Fibroblast of gingiva (primary cell): ENCODE measurements at regions not wholly inside any gene's neighbourhood (a gene's known extent, or its start where the extent isn't known, plus 50 kb on each side); places are given as distances from the start of the nearest gene placed in this dataset.
"Not testable (repeated sequence)": the region's sequence is repeated elsewhere in the genome, so short reads cannot be mapped to it uniquely, and the experiment has no call there.

Source experiments
- DNase-seq: peaks from one replicate; pipeline ENCODE4 v3.0.0-alpha.2; 2011; ENCODE audit warnings: low read depth

DNA sequence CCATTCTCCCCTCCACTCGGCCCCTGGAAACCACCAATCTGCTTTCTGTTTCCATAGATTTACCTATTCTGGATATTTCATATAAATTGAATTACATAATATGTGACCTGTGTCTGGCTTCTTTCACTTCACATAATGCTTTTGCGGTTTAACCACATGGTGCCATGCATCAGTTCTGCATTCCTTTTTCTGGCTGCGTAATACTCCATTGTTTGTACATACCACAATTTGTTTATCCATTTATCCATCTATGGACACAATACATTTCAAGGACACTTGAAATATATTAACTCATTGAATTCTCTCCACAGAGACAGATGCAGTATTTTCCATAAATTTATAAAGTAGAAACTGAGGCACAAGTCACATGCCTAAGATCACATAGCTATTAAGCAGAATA lies 110.3 kb upstream of the ETV6 start:
- no peak for DNase-seq

DNA sequence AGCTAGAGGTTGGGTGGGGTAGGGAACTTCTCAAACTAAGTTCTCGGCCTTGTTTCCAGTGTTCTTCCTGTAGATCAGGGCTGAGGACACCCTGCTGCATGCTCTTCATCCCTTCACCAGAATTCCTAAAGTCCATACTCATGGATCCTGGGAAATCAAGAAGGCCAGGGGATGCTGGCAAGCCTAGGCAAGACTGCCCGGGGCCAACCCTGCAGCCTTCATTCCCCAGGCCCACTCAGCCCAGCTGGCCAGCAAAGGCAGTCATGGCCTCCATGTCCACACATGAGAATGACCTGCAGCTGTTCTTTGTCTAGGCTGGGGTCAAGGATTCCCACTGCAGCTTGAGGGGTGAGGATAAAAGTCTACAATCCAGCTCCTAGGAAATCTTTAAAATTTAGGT lies 109.3 kb upstream of the ETV6 start:
- DNase-seq = no peak

DNA sequence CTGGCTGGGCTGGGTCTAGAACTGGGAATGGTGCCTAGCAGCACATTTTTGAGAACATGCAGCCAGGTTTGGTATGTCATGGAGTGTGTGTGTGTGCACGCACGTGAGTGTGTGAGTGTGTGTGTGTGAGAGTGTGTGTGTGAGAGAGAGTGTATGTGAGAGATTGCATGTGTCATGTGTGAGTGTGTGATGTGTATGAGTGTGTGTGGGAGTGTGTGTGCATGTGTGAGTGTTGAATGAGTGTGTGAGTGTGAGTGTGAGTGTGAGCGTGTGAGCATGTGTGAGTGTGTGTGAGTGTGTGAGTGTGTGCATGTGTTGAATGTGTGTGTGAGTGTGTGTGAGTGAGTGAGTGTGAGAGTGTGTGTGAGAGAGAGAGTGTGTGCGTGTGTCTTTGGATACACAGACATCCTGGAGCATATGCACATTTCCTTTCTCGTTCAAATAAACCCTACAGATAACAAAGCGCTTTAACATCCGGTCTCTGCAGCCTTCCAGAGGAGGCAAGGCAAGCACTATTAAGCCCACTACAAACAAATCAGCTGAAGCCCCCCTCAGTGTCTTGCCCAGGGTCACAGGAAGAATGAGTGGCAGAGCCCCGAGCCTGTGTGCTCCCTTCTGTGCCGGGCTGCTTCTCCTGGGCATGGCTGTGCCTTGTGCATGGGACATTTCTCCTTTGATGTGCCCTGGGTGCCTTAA lies 108.7 kb upstream of the ETV6 start:
- DNase-seq = no peak

DNA sequence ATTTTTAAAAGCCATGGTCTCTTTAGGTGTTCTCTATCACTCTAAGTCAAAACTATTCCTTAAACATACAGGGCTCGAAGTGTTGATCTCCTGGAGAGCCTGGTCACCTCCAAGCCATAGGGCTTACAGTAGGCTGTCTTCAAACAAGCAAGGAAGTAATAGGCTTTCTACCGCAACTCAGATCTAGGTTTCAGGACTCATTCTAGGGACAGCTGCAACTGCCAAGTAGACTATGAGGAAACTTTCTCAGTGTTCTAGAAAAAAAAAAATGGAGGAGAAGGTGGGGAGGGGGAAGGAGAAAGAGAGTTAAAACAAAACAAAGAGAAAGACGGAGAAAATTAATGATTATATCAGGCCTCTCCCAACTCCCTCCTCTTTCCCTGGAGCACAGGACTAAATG lies 106.9 kb upstream of the ETV6 start:
- no peak for DNase-seq

DNA sequence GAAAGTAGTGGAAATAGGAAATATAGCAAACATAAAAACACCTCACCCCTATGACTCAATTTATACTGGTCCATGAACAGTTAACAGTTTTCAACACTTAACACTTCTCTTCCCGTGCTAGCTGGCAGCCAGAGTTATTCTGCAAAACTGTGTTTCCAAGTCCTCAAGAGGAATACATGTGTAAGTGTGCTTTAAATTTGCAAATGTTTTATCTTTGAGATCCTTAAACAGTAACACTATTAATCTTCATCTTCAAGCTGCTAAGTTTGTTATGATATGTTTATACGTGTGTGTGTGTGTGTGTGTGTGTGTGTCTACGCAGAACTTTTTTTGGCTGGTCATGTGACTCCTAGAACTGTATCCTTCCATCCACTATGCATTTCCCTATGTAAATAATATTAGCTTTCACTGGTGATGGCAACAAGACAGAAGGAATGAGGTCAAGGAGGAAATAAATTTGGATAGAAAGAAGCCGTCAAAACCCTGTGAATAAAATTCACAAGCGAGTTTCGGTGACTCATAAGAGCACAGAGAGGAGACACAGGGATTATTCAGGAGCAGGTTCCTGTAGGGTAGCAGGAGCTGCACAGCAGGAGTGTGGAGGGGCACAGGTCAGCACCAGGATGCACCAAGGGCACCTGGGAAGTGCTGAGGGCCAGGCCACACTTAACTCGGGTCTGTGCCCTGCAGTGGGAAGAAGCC lies 105.9 kb upstream of the ETV6 start:
- no peak for DNase-seq

DNA sequence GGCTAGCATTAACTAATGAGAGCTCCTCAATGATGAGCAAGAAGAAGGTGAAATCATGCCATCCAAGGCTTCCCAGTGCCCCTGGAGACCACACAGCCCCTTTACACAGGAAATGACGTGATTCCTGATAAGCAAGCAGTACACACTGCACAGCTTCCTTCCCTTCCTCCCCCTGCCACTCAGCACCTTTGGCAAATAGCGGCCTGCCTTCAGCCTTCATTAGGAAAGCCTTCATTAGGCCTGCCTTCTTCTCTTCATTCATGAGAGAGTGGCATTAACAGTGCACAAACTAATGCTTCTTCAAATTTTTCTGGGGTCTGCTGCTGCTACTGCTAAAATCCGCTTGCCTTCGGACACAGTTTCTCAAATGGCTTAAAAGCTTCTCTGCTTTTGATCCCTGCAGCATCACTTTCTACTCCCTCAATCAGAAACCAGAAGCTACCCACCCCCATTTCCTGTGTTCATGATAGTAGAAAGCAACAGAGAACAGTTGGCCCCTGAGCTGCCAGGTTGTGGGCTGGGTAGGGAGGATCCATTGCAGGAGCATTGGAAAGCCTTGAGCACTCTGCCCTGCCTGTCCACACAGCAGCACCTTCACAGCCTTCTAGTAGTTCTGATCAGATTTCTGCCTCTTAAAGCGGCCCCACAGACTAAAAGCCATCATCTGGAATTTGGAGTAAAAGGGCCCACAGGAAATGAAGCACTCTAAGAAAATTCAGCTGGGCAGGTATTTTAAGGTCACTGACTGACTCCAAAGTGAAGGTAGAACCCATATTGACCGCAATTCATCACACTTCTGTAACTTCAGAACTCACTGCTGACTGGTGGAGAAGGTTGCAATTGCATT lies 103.8 kb upstream of the ETV6 start:
- DNase-seq = no peak

DNA sequence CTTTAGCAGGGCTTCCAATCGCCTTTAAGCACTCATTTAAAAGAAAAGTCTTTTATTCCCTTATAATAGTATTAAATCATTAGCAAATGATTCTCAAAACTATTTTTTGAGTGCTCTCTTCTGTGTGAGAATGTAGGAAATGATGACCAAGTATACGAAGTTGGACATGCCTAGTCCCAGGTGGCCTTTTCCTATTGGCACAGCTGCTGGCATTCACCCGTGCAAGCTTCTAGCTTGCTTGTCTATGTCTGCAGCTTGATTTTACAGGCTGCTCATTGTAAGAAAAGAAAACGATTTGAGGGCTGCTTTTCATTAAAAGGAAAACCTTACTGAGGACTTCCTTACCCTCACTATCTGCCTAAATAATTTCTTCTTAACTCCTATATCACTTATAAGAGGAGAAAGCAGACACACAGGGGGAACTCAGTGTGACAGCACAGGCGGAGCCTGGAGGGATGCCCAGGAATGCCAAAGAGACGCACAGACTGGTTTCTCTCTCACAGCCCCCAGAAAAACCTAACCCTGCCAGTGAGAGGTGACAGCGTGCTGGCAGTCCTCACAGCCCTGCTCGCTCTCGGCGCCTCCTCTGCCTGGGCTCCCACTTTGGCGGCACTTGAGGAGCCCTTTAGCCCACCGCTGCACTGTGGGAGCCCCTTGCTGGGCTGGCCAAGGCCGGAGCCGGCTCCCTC lies 102.7 kb upstream of the ETV6 start:
- not testable (repeated sequence) for DNase-seq

DNA sequence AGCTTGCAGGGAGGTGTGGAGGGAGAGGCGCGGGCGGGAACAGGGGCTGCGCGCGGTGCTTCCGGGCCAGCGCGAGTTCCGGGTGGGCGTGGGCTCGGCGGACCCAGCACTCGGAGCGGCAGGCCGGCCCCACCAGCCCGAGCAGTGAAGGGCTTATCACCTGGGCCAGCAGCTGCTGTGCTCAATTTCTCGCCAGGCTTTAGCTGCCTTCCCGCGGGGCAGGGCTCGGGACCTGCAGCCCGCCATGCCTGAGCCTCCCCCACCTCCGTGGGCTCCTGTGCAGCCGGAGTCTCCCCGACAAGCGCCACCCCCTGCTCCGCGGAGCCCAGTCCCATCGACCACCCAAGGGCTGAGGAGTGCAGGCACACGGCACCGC lies 102.2 kb upstream of the ETV6 start:
- not testable (repeated sequence) for DNase-seq

DNA sequence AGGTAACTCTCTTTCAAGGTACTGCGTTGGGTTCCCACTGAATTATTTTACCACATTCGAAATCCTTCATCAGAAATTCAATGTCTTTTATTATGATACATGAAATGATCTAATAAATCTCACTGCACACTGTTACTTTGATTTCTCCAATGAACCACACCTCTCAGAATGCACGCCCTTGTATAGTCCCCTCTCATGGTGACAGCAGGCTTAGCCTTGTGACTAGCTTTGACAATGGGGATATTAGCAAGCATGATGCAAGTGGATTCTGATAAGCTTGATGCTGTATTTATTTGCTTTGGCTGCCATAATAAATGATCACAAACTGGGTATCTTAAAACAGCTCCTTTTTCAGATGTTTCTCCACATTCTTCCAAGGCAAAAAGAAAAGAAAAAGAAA lies 100.4 kb upstream of the ETV6 start:
- DNase-seq = no peak

DNA sequence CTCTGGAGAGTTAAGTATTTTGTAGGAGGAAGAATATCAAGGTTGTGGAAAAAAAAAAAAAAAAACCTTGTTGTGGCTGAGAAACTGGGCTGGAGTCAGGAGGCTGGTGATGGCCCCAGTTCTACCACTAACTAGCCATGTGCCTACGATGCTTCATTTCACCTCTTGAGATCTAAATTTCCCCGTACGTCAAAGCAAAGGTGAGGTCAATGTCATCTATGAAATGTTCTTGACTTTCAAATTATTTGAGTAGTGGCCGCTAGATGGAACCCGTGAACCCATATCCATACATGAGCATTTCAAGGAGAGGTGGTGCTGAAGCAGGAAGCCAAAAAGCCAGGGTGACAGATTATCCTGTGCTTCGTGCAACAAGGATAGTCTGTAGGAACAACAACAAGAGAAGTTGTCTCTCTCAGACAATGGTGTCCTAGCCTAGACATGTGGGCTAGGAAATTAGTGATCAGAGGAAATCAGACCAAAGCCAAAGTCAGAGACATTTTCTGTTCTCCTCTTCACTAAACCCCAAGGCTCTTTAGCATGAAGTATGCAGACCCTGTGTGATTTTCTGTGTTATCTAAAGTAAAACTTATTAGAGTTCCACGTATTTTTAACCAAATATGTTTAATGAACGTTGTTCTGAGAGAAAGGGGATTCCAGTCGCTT lies 95.5 kb upstream of the ETV6 start:
- peak; percentile 38 for DNase-seq

DNA sequence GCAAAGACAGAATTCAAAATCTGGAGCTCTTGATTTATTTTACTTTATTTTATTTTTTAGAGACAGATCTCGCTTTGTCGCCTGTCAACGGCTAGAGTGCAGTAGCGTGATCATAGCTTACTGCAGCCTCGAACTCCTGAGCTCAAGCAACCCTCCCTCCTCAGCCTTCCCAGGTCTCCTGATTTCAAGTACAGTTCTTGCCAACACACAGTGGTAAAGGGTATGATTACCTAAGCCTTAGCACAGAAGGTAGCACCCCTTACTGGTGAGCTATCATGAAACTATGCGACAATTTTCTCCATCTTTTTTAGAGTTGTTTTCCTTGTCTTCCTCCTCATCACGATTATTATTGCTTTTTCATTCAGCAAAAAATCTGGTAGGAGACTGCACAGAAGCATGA lies 94.3 kb upstream of the ETV6 start:
- no peak for DNase-seq

DNA sequence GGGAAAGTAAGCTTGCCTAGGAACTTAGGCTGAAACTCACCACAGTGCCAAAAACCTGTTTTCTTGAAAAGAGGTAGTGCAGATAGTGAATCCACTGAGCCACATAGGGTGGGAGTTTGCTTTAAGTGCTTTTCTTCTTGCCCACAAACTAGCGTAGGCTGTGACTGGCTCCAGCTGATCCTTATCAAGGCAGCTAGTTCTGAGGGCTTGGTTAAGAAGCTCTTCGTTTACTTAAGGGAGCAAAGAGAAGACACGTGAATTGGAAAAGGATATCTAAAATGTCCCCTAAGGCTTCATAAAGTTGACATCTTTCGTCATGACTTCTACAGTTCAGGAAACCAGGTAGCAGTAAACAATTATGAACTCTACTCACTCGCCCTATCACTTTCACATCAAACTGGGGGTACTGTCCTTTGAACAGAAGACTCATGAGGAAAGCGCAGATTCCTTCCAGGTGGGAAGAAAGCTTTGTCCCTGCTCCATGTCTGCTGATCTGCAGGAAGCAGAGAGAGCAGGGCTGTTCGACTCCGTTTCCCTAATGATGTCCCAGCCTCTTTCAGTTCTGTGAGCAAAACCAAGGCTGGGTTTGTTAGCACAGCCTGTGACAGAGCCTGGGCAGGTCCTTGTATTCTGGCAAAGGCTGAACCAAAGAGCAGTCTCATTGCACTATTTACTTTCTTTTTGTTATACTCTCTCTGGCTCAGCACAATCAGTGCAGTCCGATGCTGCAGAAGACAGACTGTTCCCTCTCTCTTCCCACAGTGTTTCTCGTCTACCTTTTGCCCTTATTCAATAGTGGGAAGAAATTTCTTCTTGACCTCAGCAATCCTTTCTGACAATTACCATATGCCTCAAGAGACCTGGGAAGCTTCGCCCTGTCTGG lies 93.5 kb upstream of the ETV6 start:
- no peak for DNase-seq

DNA sequence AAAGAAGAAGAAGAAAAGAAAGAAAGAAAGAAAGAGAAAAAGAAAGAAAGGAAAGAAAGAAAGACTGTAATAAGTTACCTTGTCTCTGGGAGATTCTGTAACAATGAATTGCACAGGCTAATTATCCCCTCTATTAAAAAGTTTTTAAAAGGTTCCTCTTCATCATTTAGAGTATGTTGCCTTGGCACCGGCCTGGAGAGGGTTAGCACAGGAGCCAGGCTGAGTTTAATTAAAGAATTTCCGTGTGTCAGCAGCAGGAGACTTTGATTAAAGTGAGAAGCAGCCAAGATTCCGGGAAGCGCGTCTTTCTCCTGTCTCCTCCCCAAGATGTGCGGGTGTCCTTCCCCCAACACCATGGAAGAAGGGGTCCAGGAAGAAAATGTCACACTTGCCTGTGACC lies 92.8 kb upstream of the ETV6 start:
- no peak for DNase-seq

DNA sequence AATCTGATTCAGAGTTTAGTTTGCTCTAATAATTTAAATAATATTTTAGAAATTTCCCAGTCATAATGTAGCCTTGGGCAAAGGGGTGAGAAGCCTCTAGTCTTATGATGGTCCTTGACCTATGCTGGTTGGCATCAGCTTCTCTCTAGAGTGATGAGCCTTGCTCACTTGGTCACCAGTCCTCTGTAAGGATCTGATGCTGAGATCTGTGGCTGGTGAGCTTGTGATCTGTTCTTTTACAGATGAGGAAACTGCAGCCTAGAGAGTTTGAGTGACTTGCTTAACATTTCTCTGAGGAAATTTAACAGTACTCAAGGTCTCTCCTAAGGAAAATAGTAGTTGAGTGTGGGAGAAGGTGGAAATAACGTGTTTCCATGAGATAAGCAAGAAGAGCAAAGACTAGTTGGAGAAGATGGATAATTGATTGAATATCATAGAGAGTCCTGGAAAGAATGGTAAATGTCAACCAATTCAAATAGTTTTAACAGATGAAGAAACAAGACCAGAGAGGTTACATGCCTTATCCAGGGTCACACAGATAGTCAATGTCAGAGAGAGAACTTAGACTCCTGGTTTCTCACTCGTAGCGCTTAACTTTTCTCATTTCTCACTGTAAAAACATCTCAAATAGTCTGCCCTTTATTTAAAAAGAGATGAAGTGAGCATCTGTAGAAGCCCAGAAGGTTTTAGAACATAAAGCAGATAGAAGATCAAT lies 89.7 kb upstream of the ETV6 start:
- DNase-seq = no peak

DNA sequence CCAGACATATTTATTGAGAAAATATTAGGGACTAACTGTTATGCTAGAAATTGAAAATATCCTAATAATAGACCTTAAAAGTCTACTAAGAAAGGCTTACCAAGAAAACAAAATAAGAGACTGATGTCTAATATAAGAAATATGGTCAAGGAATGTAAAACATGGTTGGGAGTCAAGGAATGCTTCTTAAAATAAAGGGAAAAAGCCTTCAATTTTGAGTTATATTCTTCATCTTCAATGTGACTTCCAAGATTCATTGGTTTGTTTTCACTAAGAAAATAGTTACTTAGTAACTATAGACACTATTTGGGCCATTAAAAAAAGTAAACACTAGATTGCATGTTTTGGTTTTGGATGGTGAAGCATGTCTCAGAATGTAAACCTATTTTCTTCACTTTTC lies 88.1 kb upstream of the ETV6 start:
- no peak for DNase-seq

DNA sequence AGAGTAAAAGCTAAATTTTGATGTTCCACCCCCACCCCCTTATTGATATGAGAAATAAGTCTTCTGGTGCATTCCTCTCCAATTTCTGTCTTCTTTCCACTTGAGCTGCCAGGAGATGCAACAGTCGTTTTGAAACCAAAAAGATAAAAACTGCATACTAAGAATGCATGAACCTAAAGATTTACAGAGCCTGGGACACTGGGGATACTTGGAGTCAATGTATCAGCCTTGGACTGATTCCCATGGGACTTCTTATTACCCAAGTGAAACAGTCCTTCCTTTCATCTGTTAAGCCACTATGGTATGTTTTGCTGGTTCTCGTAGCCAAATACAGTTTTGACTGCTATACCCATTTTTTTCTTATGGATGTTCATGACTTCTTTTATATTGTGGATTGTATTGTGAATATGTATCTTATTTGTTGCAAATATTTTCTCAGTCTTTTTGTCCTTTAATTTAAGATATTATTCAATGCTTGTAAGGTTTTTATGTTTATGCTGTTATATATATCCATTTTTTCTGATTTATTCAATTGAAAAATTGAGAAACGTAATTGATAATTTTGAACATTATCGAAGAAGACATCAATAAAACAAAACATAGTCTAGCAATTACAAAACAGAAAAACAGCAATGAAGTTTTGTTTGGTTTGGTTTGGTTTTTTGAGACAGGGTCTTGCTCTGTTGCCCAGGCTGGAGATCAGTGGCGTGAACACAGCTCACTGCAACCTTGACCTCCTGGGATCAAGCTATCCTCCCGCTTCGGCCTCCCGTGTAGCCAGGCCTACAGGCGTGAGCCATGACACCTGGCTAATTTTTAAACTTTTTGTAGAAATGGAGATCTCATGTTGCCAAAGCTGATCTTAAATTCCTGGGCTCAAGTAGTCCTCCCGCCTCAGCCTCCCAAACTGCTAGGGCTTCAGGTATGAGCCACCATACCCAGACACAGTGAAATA lies 85.4 kb upstream of the ETV6 start:
- DNase-seq = no peak

DNA sequence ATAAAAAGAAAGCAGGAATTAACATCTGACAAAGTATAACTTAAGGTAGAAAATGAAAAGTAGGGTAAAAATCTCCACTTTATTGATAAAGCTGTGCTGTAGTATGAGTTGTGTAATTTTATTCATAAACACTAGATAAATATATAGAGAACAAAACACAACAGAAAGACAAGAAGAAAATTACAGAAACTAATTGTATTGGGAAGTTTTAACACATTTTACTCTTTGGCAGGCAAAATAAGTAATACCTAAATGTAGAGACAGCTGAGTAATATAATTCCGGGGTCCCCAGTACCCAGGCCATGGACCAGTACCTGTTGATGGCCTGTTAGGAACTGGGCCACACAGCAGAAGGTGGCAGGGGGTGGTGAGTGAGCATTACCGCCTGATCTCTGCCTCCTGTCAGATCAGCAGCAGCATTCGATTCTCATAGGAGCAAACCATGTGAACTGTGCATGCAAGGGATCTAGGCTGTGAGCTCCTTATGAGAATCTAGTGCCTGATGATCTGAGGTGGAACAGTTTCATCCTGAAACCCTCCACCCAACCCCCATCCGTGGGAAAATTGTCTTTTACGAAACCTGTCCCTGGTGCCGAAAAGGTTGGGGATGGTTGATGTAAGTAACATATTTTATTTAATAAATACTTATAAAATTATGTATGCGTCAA lies 84.4 kb upstream of the ETV6 start:
- DNase-seq = no peak

DNA sequence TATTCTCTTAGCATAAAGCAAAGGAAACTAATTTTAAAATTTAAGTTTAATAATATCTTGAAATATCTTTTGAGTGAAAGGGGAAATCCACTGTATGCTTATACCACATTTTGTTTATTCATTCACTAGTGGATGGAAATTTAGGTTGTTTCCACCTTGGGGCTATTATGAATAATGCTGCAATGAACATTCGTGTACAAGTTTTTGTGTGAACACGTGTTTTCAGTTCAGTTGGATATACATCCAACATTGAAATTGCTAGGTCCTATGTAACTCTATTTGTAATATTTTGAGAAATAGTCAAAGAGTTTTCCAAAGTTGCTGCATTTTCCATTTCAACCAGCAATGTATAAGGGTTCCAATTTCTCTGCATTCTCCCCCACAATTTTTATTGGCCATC lies 83.7 kb upstream of the ETV6 start:
- DNase-seq = no peak
